SK-N-SH (cell line): ENCODE measurements at regions not wholly inside any gene's neighbourhood (a gene's known extent, or its start where the extent isn't known, plus 50 kb on each side); places are given as distances from the start of the nearest gene placed in this dataset.

Experiments used
- CTCF ChIA-PET: fragments of 300-600, 350-600 bp; formaldehyde crosslinking; extraction: SDS; loops from one replicate; lab custom pipeline; 2021; lab: Yijun Ruan, JAX
- POLR2A ChIA-PET: fragments of 350-600 bp; sonication (Branson Sonifier 250); formaldehyde crosslinking; extraction: SDS; loops from one replicate; lab custom pipeline; 2020; ENCODE audit warnings: antibody characterized with exemption, inconsistent platforms; lab: Yijun Ruan, JAX
- DNase-seq: peaks from one replicate; pipeline ENCODE4 v3.0.0; 2012
- H2AFZ ChIP-seq: fragments of 200-600 bp; sonication (generic); 2 replicates; pipeline ENCODE4 v1.8.1; 2016; ENCODE audit warnings: antibody characterized with exemption, mild to moderate bottlenecking, low read depth
- H3F3A ChIP-seq: fragments of 200-600 bp; sonication (generic); replicated peaks from 2 replicates; pipeline ENCODE3; 2016; ENCODE audit warnings: antibody characterized with exemption, mild to moderate bottlenecking; ENCODE audit not compliant: insufficient read depth
- H3K27ac ChIP-seq, 2 experiments: fragments of 200-500 bp in 1 of 2; fragments of 200-600 bp in 1 of 2; sonication (Bioruptor generic) in 1 of 2; sonication (generic), shearing (Covaris generic) in 1 of 2; 2 replicates each; pipeline versions ENCODE4 v1.5.1 to v1.6.1; 2014 to 2016; ENCODE audit warnings: low read depth in 2 of 2, inconsistent platforms in 1 of 2, low read length in 1 of 2, mild to moderate bottlenecking in 1 of 2, mixed read lengths in 1 of 2
- H3K27me3 ChIP-seq: fragments of 200-600 bp; sonication (generic), shearing (Covaris generic); 2 replicates; pipeline ENCODE4 v1.6.1; 2016; ENCODE audit warnings: mixed run types; ENCODE audit not compliant: insufficient read depth
- H3K36me3 ChIP-seq, 2 experiments: fragments of 200-500 bp in 1 of 2; fragments of 200-600 bp in 1 of 2; sonication (Bioruptor generic) in 1 of 2; sonication (generic) in 1 of 2; replicated peaks in 1 of 2; 2 replicates each; pipeline versions ENCODE3 to v1.5.1; 2014 to 2016; ENCODE audit warnings: low read length in 1 of 2, mild to moderate bottlenecking in 1 of 2; ENCODE audit not compliant: insufficient read depth in 2 of 2, control insufficient read depth in 1 of 2
- H3K4me1 ChIP-seq, 2 experiments: fragments of 200-500 bp in 1 of 2; fragments of 200-600 bp in 1 of 2; sonication (Bioruptor generic) in 1 of 2; sonication (generic), shearing (Covaris generic) in 1 of 2; 2 replicates each; pipeline versions ENCODE4 v1.5.1 to v1.6.1; 2014 to 2016; ENCODE audit warnings: low read depth in 1 of 2, low read length in 1 of 2, mixed run types in 1 of 2; ENCODE audit not compliant: insufficient read depth in 2 of 2, control insufficient read depth in 1 of 2
- H3K4me2 ChIP-seq: fragments of 200-600 bp; sonication (generic), shearing (Covaris generic); 2 replicates; pipeline ENCODE4 v1.6.1; 2017; ENCODE audit warnings: mixed run types
- H3K4me3 ChIP-seq, 2 experiments: fragments of 200-500 bp in 1 of 2; fragments of 200-600 bp in 1 of 2; sonication (Bioruptor generic) in 1 of 2; sonication (generic), shearing (Covaris generic) in 1 of 2; 2 replicates each; pipeline versions ENCODE4 v1.5.1 to v1.8.1; 2014 to 2016; ENCODE audit warnings: low read depth in 2 of 2, inconsistent platforms in 1 of 2, low read length in 1 of 2, mild to moderate bottlenecking in 1 of 2, mixed read lengths in 1 of 2, moderate library complexity in 1 of 2
- H3K79me2 ChIP-seq: fragments of 200-600 bp; sonication (generic); 2 replicates; pipeline ENCODE4 v1.8.1; 2017; ENCODE audit warnings: mild to moderate bottlenecking; ENCODE audit not compliant: insufficient read depth
- H3K9ac ChIP-seq: fragments of 200-600 bp; sonication (generic); 2 replicates; pipeline ENCODE4 v1.6.1; 2017; ENCODE audit warnings: mixed run types
- H3K9me2 ChIP-seq: fragments of 200-600 bp; sonication (generic); 2 replicates; pipeline ENCODE4 v1.6.1; 2017; ENCODE audit warnings: mixed run types
- H3K9me3 ChIP-seq: fragments of 200-600 bp; sonication (generic); 2 replicates; pipeline ENCODE4 v1.6.1; 2017; ENCODE audit warnings: mixed run types, mild to moderate bottlenecking, moderate library complexity
- H4K20me1 ChIP-seq: fragments of 200-600 bp; sonication (generic); 2 replicates; pipeline ENCODE4 v1.6.1; 2017; ENCODE audit warnings: mild to moderate bottlenecking, mixed run types; ENCODE audit not compliant: insufficient read depth
- ELF1 ChIP-seq: IDR thresholded peaks from 2 replicates; pipeline ENCODE4 v1.4.0; 2012
- EP300 ChIP-seq, 2 experiments: IDR thresholded peaks; 2 replicates each; pipeline versions ENCODE4 v1.4.0 to v1.6.1; 2012; ENCODE audit warnings: borderline replicate concordance in 1 of 2, low read depth in 1 of 2, low read length in 1 of 2
- EZH2phosphoT487 ChIP-seq: fragments of 200-600 bp; sonication (generic); IDR thresholded peaks from 2 replicates; pipeline ENCODE4 v1.6.1; 2017; ENCODE audit warnings: low read depth, mixed run types, mild to moderate bottlenecking, antibody characterized with exemption, moderate library complexity, borderline replicate concordance
- FOSL2 ChIP-seq: IDR thresholded peaks from 2 replicates; pipeline ENCODE4 v1.4.0; 2012; ENCODE audit warnings: low read depth, mild to moderate bottlenecking, moderate library complexity, borderline replicate concordance
- FOXM1 ChIP-seq: IDR thresholded peaks from 2 replicates; pipeline ENCODE4 v1.4.0; 2012; ENCODE audit warnings: low read depth, mild to moderate bottlenecking
- GATA2 ChIP-seq: sonication (generic); formaldehyde crosslinking; IDR thresholded peaks from 2 replicates; pipeline ENCODE4 v1.5.0; 2020; ENCODE audit warnings: mild to moderate bottlenecking, missing genetic modification reagents
- MXI1 ChIP-seq: IDR thresholded peaks from 2 replicates; pipeline ENCODE4 v1.6.1; 2012; ENCODE audit warnings: mild to moderate bottlenecking, low read depth, low read length, improper control_type of control experiment
- NFIC ChIP-seq: IDR thresholded peaks from 2 replicates; pipeline ENCODE4 v1.4.0; 2012; ENCODE audit warnings: borderline replicate concordance
- RAD21 ChIP-seq: IDR thresholded peaks from 2 replicates; pipeline ENCODE4 v1.6.1; 2012; ENCODE audit warnings: mild to moderate bottlenecking, low read length
- RCOR1 ChIP-seq: fragments of 150-350 bp; IDR thresholded peaks from 2 replicates; pipeline ENCODE4 v1.6.1; 2017; ENCODE audit warnings: antibody characterized with exemption, low read length
- RFX5 ChIP-seq: IDR thresholded peaks from 2 replicates; pipeline ENCODE4 v1.6.1; 2012; ENCODE audit warnings: mild to moderate bottlenecking, improper control_type of control experiment, low read length
- SIN3A ChIP-seq: IDR thresholded peaks from 2 replicates; pipeline ENCODE4 v1.6.1; 2012; ENCODE audit warnings: low read depth, mild to moderate bottlenecking, low read length, moderate library complexity, borderline replicate concordance
- TCF12 ChIP-seq: IDR thresholded peaks from 2 replicates; pipeline ENCODE4 v1.4.0; 2012
- USF2 ChIP-seq: fragments of 150-350 bp; IDR thresholded peaks from 2 replicates; pipeline ENCODE4 v1.6.1; 2017; ENCODE audit warnings: antibody characterized with exemption, low read length, low read depth, borderline replicate concordance
- TF ChIP-seq, protein P1 (sequence below): IDR thresholded peaks from 2 replicates; pipeline ENCODE4 v1.6.1; 2012; ENCODE audit warnings: mild to moderate bottlenecking, low read depth, low read length, moderate library complexity
- TF ChIP-seq, protein P2 (sequence below): IDR thresholded peaks from 2 replicates; pipeline ENCODE4 v1.4.0; 2012; ENCODE audit warnings: low read depth, borderline replicate concordance
- TF ChIP-seq, protein P3 (sequence below): IDR thresholded peaks from 2 replicates; pipeline ENCODE4 v1.4.0; 2012; ENCODE audit warnings: low read depth

GRCh38 chr14:23804817-23805216, 148.8 kb upstream of the DHRS4 start (continued):
- TF ChIP-seq USF2: no peak
- TF ChIP-seq, all 33 proteins: peak for 0

DNA sequence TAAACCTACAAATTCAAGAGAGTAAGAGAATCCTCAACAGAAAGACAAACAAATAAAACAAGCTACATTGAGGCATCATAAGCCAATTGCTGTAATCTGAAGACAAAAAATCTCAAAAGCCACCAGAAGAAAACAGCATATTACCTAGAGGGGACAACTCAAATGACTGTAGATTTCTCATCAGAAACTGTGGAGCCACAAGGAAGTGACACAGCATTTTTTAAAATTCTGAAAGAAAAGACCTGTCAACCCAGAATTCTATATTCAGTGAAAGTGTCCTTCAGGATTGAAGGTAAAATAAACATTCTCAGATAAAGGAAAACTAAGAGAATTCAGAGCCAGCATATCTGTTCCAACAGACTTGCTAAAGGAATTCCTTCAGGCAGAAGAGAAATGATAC, 147.8 kb upstream of the DHRS4 start:
- no peak for DNase-seq
- TF ChIP-seq FOSL2 (no peak), MXI1 (no peak), EP300 (IDR thresholded peaks at IDR 0.05; ENCODE audit: borderline replicate concordance in 1 of 2, low read depth in 1 of 2, low read length in 1 of 2) (no peak), GATA2 (CRISPR knock-in tag) (no peak), ELF1 (no peak), USF2 (no peak), EZH2phosphoT487 (no peak), SIN3A (no peak), RCOR1 (no peak), RFX5 (no peak), TCF12 (no peak), NFIC (no peak), FOXM1 (no peak), RAD21 (no peak)
- TF ChIP-seq, protein P1, sequence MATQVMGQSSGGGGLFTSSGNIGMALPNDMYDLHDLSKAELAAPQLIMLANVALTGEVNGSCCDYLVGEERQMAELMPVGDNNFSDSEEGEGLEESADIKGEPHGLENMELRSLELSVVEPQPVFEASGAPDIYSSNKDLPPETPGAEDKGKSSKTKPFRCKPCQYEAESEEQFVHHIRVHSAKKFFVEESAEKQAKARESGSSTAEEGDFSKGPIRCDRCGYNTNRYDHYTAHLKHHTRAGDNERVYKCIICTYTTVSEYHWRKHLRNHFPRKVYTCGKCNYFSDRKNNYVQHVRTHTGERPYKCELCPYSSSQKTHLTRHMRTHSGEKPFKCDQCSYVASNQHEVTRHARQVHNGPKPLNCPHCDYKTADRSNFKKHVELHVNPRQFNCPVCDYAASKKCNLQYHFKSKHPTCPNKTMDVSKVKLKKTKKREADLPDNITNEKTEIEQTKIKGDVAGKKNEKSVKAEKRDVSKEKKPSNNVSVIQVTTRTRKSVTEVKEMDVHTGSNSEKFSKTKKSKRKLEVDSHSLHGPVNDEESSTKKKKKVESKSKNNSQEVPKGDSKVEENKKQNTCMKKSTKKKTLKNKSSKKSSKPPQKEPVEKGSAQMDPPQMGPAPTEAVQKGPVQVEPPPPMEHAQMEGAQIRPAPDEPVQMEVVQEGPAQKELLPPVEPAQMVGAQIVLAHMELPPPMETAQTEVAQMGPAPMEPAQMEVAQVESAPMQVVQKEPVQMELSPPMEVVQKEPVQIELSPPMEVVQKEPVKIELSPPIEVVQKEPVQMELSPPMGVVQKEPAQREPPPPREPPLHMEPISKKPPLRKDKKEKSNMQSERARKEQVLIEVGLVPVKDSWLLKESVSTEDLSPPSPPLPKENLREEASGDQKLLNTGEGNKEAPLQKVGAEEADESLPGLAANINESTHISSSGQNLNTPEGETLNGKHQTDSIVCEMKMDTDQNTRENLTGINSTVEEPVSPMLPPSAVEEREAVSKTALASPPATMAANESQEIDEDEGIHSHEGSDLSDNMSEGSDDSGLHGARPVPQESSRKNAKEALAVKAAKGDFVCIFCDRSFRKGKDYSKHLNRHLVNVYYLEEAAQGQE: no peak
- TF ChIP-seq, protein P2, sequence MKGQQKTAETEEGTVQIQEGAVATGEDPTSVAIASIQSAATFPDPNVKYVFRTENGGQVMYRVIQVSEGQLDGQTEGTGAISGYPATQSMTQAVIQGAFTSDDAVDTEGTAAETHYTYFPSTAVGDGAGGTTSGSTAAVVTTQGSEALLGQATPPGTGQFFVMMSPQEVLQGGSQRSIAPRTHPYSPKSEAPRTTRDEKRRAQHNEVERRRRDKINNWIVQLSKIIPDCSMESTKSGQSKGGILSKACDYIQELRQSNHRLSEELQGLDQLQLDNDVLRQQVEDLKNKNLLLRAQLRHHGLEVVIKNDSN: no peak
- TF ChIP-seq, protein P3, sequence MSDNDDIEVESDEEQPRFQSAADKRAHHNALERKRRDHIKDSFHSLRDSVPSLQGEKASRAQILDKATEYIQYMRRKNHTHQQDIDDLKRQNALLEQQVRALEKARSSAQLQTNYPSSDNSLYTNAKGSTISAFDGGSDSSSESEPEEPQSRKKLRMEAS: no peak
- H3K4me1 ChIP-seq: no peaks in the 10 kb centered on the region
- ChIA-PET CTCF (no interaction called here), POLR2A (no interaction called here)
- H3K36me3 ChIP-seq: no peaks in the 10 kb centered on the region
- H3K27ac ChIP-seq: no peak overlapping the region
- H3K4me3 ChIP-seq: no peak overlapping the region
- no peak overlapping the region for H3K9ac ChIP-seq
- no peaks in the 10 kb centered on the region for H3K27me3 ChIP-seq
- H3K79me2 ChIP-seq: no peaks in the 10 kb centered on the region
- H4K20me1 ChIP-seq: no peaks in the 10 kb centered on the region
- H2AFZ ChIP-seq: no peak overlapping the region
- H3F3A ChIP-seq: no peaks in the 10 kb centered on the region
- H3K9me2 ChIP-seq: no peaks in the 10 kb centered on the region
- no peak overlapping the region for H3K4me2 ChIP-seq
- no peaks in the 10 kb centered on the region for H3K9me3 ChIP-seq
